ENCODE measurements at regions not wholly inside any gene's neighbourhood (a gene's known extent, or its start where the extent isn't known, plus 50 kb on each side); places are given as distances from the start of the nearest gene placed in this dataset.

DNA sequence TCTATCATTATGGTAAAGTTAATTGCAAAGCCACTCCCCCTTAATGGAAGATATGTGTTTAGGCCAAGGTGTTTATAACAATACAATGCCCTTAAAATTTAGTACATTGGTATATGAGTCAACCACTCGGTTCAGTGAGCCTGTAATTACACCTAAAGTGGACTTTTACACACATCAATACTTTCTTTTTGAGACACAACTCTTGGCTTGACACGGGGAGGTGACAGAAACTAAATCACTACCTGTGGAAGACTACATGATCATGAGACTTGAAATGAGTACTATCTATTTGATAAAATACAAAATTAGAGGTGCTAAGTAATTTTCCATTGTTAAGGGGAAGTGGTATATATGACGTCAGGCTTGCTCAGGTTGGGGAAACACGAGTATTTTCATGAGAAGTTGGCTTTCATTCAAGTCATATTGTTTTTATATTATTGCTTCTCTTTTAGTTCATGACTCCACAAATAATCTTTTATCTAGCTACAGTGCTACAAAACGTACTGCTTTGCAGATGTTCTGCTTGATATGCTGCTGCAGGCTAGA is 918.3 kb downstream of the ARAP2 start:
- TF ChIP-seq, protein P1, sequence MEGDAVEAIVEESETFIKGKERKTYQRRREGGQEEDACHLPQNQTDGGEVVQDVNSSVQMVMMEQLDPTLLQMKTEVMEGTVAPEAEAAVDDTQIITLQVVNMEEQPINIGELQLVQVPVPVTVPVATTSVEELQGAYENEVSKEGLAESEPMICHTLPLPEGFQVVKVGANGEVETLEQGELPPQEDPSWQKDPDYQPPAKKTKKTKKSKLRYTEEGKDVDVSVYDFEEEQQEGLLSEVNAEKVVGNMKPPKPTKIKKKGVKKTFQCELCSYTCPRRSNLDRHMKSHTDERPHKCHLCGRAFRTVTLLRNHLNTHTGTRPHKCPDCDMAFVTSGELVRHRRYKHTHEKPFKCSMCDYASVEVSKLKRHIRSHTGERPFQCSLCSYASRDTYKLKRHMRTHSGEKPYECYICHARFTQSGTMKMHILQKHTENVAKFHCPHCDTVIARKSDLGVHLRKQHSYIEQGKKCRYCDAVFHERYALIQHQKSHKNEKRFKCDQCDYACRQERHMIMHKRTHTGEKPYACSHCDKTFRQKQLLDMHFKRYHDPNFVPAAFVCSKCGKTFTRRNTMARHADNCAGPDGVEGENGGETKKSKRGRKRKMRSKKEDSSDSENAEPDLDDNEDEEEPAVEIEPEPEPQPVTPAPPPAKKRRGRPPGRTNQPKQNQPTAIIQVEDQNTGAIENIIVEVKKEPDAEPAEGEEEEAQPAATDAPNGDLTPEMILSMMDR (IDR thresholded peaks at IDR 0.05; ENCODE audit: low read length): no peak
- no peak for TF ChIP-seq EZH2 (IDR thresholded peaks at IDR 0.05; ENCODE audit: borderline replicate concordance, low read length)

Measured in OCI-LY1 (cell line).